ENCODE measurements at regions not wholly inside any gene's neighbourhood (a gene's known extent, or its start where the extent isn't known, plus 50 kb on each side); places are given as distances from the start of the nearest gene placed in this dataset.

- TF ChIP-seq CTCF (IDR thresholded peaks at IDR 0.05; ENCODE audit: poor library complexity) (no peak), EZH2 (IDR thresholded peaks at IDR 0.05; ENCODE audit: borderline replicate concordance) (no peak), EZH2phosphoT487 (IDR thresholded peaks at IDR 0.05; ENCODE audit: low read depth, severe bottlenecking, unreplicated experiment) (no peak)
These were observed 377.0 kb upstream of the VRK2 start for GRCh38 chr2:57669570-57669969.

All from hepatocyte (in vitro differentiated cells).